SK-N-SH treated with all-trans-retinoic acid at 6 μM for 48 hours (cell line): ENCODE measurements at regions not wholly inside any gene's neighbourhood (a gene's known extent, or its start where the extent isn't known, plus 50 kb on each side); places are given as distances from the start of the nearest gene placed in this dataset.
"Not testable (repeated sequence)": the region's sequence is repeated elsewhere in the genome, so short reads cannot be mapped to it uniquely, and the experiment has no call there.

Experiments used
- BACH2 ChIP-seq: fragments of 250-450 bp; sonication (Bioruptor Pico); IDR thresholded peaks from 2 replicates; pipeline ENCODE4 v1.9.0; 2021; ENCODE audit warnings: mild to moderate bottlenecking, borderline replicate concordance
- CSRNP3 ChIP-seq: fragments of 250-450 bp; sonication (Bioruptor Pico); IDR thresholded peaks from 2 replicates; pipeline ENCODE4 v1.5.1; 2021; ENCODE audit warnings: mild to moderate bottlenecking, moderate library complexity
- ESRRG ChIP-seq: fragments of 250-450 bp; sonication (Bioruptor Pico); IDR thresholded peaks from 2 replicates; pipeline ENCODE4 v1.6.1; 2021; ENCODE audit warnings: mild to moderate bottlenecking
- GLIS3 ChIP-seq: fragments of 250-450 bp; sonication (Bioruptor Pico); IDR thresholded peaks from 2 replicates; pipeline ENCODE4 v1.5.0; 2020; ENCODE audit warnings: mild to moderate bottlenecking, moderate library complexity
- ISL1 ChIP-seq: fragments of 250-450 bp; sonication (Bioruptor Pico); IDR thresholded peaks from 2 replicates; pipeline ENCODE4 v2.1.2; 2022; ENCODE audit warnings: mild to moderate bottlenecking, moderate library complexity
- OSR1 ChIP-seq: fragments of 250-450 bp; sonication (Bioruptor Pico); IDR thresholded peaks from 2 replicates; pipeline ENCODE4 v1.8.0; 2022; ENCODE audit warnings: moderate library complexity, mild to moderate bottlenecking, inconsistent platforms
- PATZ1 ChIP-seq: fragments of 250-450 bp; sonication (Bioruptor Pico); IDR thresholded peaks from 2 replicates; pipeline ENCODE4 v1.8.0; 2020; ENCODE audit warnings: mild to moderate bottlenecking, moderate library complexity, borderline replicate concordance
- RARB ChIP-seq: fragments of 250-450 bp; sonication (Bioruptor Pico); IDR thresholded peaks from 2 replicates; pipeline ENCODE4 v1.8.0; 2021; ENCODE audit warnings: mild to moderate bottlenecking, moderate library complexity
- TOX ChIP-seq: fragments of 250-450 bp; sonication (Bioruptor Pico); IDR thresholded peaks from 2 replicates; pipeline ENCODE4 v1.8.0; 2021; ENCODE audit warnings: mild to moderate bottlenecking, moderate library complexity, borderline replicate concordance
- ZFP30 ChIP-seq: fragments of 450-650 bp; formaldehyde crosslinking; IDR thresholded peaks from 2 replicates; pipeline ENCODE4 v1.5.0; 2022; ENCODE audit warnings: mild to moderate bottlenecking, moderate library complexity
- ZNF70 ChIP-seq: fragments of 450-650 bp; formaldehyde crosslinking; IDR thresholded peaks from 2 replicates; pipeline ENCODE4 v1.5.0; 2020; ENCODE audit warnings: mild to moderate bottlenecking, moderate library complexity
- ZNF8 ChIP-seq: fragments of 450-650 bp; formaldehyde crosslinking; IDR thresholded peaks from 2 replicates; pipeline ENCODE4 v1.5.0; 2020; ENCODE audit warnings: mild to moderate bottlenecking, moderate library complexity
- TF ChIP-seq, protein P1 (sequence below): fragments of 250-450 bp; sonication (Bioruptor Pico); IDR thresholded peaks from 2 replicates; pipeline ENCODE4 v1.5.1; 2020; ENCODE audit warnings: low read depth, mild to moderate bottlenecking, moderate library complexity
- TF ChIP-seq, protein P2 (sequence below): fragments of 250-450 bp; sonication (Bioruptor Pico); IDR thresholded peaks from 2 replicates; pipeline ENCODE4 v1.5.0; 2020; ENCODE audit warnings: mild to moderate bottlenecking, moderate library complexity

GRCh38 chr10:46840393-46841050 lies 70.7 kb upstream of the PTPN20 start:
- TF ChIP-seq ZNF70 (CRISPR knock-in tag); CSRNP3 (CRISPR knock-in tag); ESRRG (CRISPR knock-in tag); PATZ1; GLIS3; ZFP30 (CRISPR knock-in tag); ZNF8; ISL1; RARB (CRISPR knock-in tag); BACH2 (CRISPR knock-in tag); TOX (CRISPR knock-in tag); OSR1: not testable (repeated sequence)
- TF ChIP-seq, protein P1, sequence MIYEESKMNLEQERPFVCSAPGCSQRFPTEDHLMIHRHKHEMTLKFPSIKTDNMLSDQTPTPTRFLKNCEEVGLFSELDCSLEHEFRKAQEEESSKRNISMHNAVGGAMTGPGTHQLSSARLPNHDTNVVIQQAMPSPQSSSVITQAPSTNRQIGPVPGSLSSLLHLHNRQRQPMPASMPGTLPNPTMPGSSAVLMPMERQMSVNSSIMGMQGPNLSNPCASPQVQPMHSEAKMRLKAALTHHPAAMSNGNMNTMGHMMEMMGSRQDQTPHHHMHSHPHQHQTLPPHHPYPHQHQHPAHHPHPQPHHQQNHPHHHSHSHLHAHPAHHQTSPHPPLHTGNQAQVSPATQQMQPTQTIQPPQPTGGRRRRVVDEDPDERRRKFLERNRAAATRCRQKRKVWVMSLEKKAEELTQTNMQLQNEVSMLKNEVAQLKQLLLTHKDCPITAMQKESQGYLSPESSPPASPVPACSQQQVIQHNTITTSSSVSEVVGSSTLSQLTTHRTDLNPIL (CRISPR knock-in tag) = not testable (repeated sequence)
- TF ChIP-seq, protein P2, sequence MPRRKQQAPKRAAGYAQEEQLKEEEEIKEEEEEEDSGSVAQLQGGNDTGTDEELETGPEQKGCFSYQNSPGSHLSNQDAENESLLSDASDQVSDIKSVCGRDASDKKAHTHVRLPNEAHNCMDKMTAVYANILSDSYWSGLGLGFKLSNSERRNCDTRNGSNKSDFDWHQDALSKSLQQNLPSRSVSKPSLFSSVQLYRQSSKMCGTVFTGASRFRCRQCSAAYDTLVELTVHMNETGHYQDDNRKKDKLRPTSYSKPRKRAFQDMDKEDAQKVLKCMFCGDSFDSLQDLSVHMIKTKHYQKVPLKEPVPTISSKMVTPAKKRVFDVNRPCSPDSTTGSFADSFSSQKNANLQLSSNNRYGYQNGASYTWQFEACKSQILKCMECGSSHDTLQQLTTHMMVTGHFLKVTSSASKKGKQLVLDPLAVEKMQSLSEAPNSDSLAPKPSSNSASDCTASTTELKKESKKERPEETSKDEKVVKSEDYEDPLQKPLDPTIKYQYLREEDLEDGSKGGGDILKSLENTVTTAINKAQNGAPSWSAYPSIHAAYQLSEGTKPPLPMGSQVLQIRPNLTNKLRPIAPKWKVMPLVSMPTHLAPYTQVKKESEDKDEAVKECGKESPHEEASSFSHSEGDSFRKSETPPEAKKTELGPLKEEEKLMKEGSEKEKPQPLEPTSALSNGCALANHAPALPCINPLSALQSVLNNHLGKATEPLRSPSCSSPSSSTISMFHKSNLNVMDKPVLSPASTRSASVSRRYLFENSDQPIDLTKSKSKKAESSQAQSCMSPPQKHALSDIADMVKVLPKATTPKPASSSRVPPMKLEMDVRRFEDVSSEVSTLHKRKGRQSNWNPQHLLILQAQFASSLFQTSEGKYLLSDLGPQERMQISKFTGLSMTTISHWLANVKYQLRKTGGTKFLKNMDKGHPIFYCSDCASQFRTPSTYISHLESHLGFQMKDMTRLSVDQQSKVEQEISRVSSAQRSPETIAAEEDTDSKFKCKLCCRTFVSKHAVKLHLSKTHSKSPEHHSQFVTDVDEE (CRISPR knock-in tag) = not testable (repeated sequence)
